H1 (cell line): ENCODE measurements at regions not wholly inside any gene's neighbourhood (a gene's known extent, or its start where the extent isn't known, plus 50 kb on each side); places are given as distances from the start of the nearest gene placed in this dataset.

ENCODE experiments used
- CTCF ChIA-PET: fragments of 300-600 bp; sonication (Branson Sonifier 250); formaldehyde crosslinking; loops from one replicate; lab custom pipeline; 2021; ENCODE audit not compliant: partially characterized antibody; lab: Charles Lee
- POLR2A ChIA-PET: fragments of 300-600 bp; sonication (Branson Sonifier 250); formaldehyde crosslinking; loops from one replicate; lab custom pipeline; 2021; ENCODE audit warnings: inconsistent platforms; ENCODE audit not compliant: partially characterized antibody; lab: Charles Lee
- DNase-seq, 2 experiments: peaks; one replicate each; pipeline versions ENCODE4 v3.0.0 to v3.0.0-alpha.2; 2010 to 2022; ENCODE audit warnings: low spot score in 2 of 2, low read depth in 1 of 2, mixed read lengths in 1 of 2
- FAIRE-seq: peaks from 2 replicates; lab custom pipeline; 2011; peaks lifted over from hg19 to GRCh38; lab: Jason Lieb, UNC
- H2AFZ ChIP-seq: 2 replicates; pipeline ENCODE4 v1.8.1; 2012; ENCODE audit warnings: low read length, inconsistent platforms
- H2AK5ac ChIP-seq: 2 replicates; pipeline ENCODE4 v1.6.1; 2013; ENCODE audit warnings: low read depth, low read length
- H2BK120ac ChIP-seq: replicated peaks from 2 replicates; pipeline ENCODE3; 2013; ENCODE audit warnings: low read depth, low read length, inconsistent platforms
- H2BK12ac ChIP-seq: 2 replicates; pipeline ENCODE4 v1.6.1; 2013; ENCODE audit warnings: low read depth, low read length
- H2BK15ac ChIP-seq: 2 replicates; pipeline ENCODE4 v1.6.1; 2013; ENCODE audit warnings: low read length
- H2BK20ac ChIP-seq: 2 replicates; pipeline ENCODE4 v1.6.1; 2013; ENCODE audit warnings: low read length
- H2BK5ac ChIP-seq: 2 replicates; pipeline ENCODE4 v1.6.1; 2013; ENCODE audit warnings: low read depth, low read length
- H3K14ac ChIP-seq: 2 replicates; pipeline ENCODE4 v1.6.1; 2013; ENCODE audit warnings: inconsistent platforms; ENCODE audit not compliant: insufficient read length
- H3K18ac ChIP-seq: 2 replicates; pipeline ENCODE4 v1.6.1; 2013; ENCODE audit warnings: low read length; ENCODE audit errors: extremely low read depth
- H3K23ac ChIP-seq: 2 replicates; pipeline ENCODE4 v1.6.1; 2013; ENCODE audit warnings: inconsistent platforms; ENCODE audit not compliant: insufficient read length
- H3K23me2 ChIP-seq: 2 replicates; pipeline ENCODE4 v1.6.1; 2013; ENCODE audit warnings: low read depth, low read length
- H3K27ac ChIP-seq: 2 replicates; pipeline ENCODE4 v1.6.1; 2011; ENCODE audit warnings: low read depth, low read length, inconsistent platforms
- H3K27me3 ChIP-seq, 4 experiments: replicated peaks in 1 of 4; 1 replicate in 1 of 4; 2 replicates in 3 of 4; pipeline versions ENCODE4 v1.6.1 to v1.8.1; 2011 to 2013; ENCODE audit warnings: low read length in 3 of 4, mild to moderate bottlenecking in 3 of 4, inconsistent platforms in 2 of 4, mixed read lengths in 2 of 4, moderate library complexity in 1 of 4; ENCODE audit not compliant: control insufficient read depth in 3 of 4, insufficient read depth in 3 of 4; ENCODE audit errors: extremely low read depth in 1 of 4
- H3K36me3 ChIP-seq, 4 experiments: 2 replicates each; pipeline versions ENCODE4 v1.6.1 to v1.8.1; 2011 to 2013; ENCODE audit warnings: mild to moderate bottlenecking in 4 of 4, low read length in 3 of 4, moderate library complexity in 2 of 4, control low read depth in 1 of 4, inconsistent platforms in 1 of 4; ENCODE audit not compliant: insufficient read depth in 4 of 4, control insufficient read depth in 2 of 4
- H3K4ac ChIP-seq: replicated peaks from 2 replicates; pipeline ENCODE3; 2013; ENCODE audit warnings: low read length, low read depth, mixed read lengths, inconsistent platforms; ENCODE audit not compliant: insufficient read length
- H3K4me1 ChIP-seq, 4 experiments: replicated peaks in 1 of 4; 1 replicate in 1 of 4; 2 replicates in 3 of 4; pipeline versions ENCODE4 v1.6.1 to v1.8.1; 2011 to 2013; ENCODE audit warnings: low read length in 3 of 4, inconsistent platforms in 2 of 4, mixed read lengths in 1 of 4; ENCODE audit not compliant: insufficient read depth in 4 of 4, control insufficient read depth in 3 of 4
- H3K4me2 ChIP-seq, 2 experiments: 2 replicates each; pipeline versions ENCODE4 v1.6.1 to v1.8.1; 2011 to 2013; ENCODE audit warnings: low read depth in 2 of 2, low read length in 2 of 2, control low read depth in 1 of 2, inconsistent platforms in 1 of 2, mild to moderate bottlenecking in 1 of 2; ENCODE audit not compliant: insufficient read depth in 1 of 2
- H3K4me3 ChIP-seq, 4 experiments: fragments of 200-600, 300-600 bp in 1 of 4; sonication (generic), shearing (Covaris generic), sonication (Bioruptor Twin) in 1 of 4; 2 replicates each; pipeline versions ENCODE4 v1.5.1 to v1.8.1; 2011 to 2016; ENCODE audit warnings: low read length in 4 of 4, low read depth in 3 of 4, control low read depth in 2 of 4, inconsistent platforms in 2 of 4, mild to moderate bottlenecking in 2 of 4, mixed read lengths in 1 of 4, moderate library complexity in 1 of 4; ENCODE audit not compliant: insufficient read depth in 2 of 4; ENCODE audit errors: extremely low read depth in 1 of 4
- H3K56ac ChIP-seq: replicated peaks from 2 replicates; pipeline ENCODE3; 2013; ENCODE audit warnings: low read depth, mild to moderate bottlenecking, mixed read lengths, low read length, inconsistent platforms; ENCODE audit not compliant: insufficient read length
- H3K79me1 ChIP-seq: 2 replicates; pipeline ENCODE4 v1.6.1; 2013; ENCODE audit warnings: low read depth, low read length, control low read depth
- H3K79me2 ChIP-seq, 2 experiments: 2 replicates each; pipeline versions ENCODE4 v1.6.1 to v1.8.1; 2012 to 2013; ENCODE audit warnings: low read length in 2 of 2, mild to moderate bottlenecking in 2 of 2, inconsistent platforms in 1 of 2; ENCODE audit not compliant: insufficient read depth in 2 of 2, control insufficient read depth in 1 of 2
- H3K9ac ChIP-seq, 4 experiments: replicated peaks in 1 of 4; 1 replicate in 1 of 4; 2 replicates in 3 of 4; pipeline versions ENCODE4 v1.6.1 to v1.8.1; 2011 to 2013; ENCODE audit warnings: low read depth in 3 of 4, low read length in 3 of 4, control low read depth in 2 of 4, mild to moderate bottlenecking in 2 of 4, moderate library complexity in 2 of 4, inconsistent platforms in 1 of 4; ENCODE audit errors: extremely low read depth in 1 of 4
- H3K9me3 ChIP-seq, 2 experiments: 2 replicates each; pipeline versions ENCODE4 v1.6.1 to v1.8.1; 2012 to 2013; ENCODE audit warnings: mild to moderate bottlenecking in 2 of 2, moderate library complexity in 2 of 2, control low read depth in 1 of 2, inconsistent platforms in 1 of 2, low read depth in 1 of 2, low read length in 1 of 2, mixed read lengths in 1 of 2; ENCODE audit not compliant: insufficient read depth in 2 of 2
- H4K20me1 ChIP-seq, 2 experiments: replicated peaks in 1 of 2; 2 replicates each; pipeline versions ENCODE3 to v1.8.1; 2011 to 2013; ENCODE audit warnings: inconsistent platforms in 2 of 2, low read length in 2 of 2, mild to moderate bottlenecking in 1 of 2; ENCODE audit not compliant: insufficient read depth in 2 of 2, control insufficient read depth in 1 of 2
- H4K5ac ChIP-seq: 2 replicates; pipeline ENCODE4 v1.6.1; 2013; ENCODE audit warnings: low read length, low read depth, mixed read lengths, inconsistent platforms; ENCODE audit not compliant: insufficient read length
- H4K8ac ChIP-seq: 2 replicates; pipeline ENCODE4 v1.8.0; 2013; ENCODE audit warnings: mild to moderate bottlenecking, moderate library complexity, low read length, inconsistent platforms; ENCODE audit not compliant: insufficient read depth; ENCODE audit errors: extremely low read depth
- H4K91ac ChIP-seq: replicated peaks from 2 replicates; pipeline ENCODE3; 2013; ENCODE audit warnings: low read length, mixed read lengths, inconsistent platforms; ENCODE audit not compliant: insufficient read length
- ATF2 ChIP-seq: IDR thresholded peaks from 2 replicates; pipeline ENCODE4 v1.6.1; 2012; ENCODE audit warnings: low read length, inconsistent platforms
- GTF2F1 ChIP-seq: IDR thresholded peaks from 2 replicates; pipeline ENCODE4 v1.6.1; 2012; ENCODE audit warnings: low read depth, low read length, improper control_type of control experiment, borderline replicate concordance
- MAFK ChIP-seq: IDR thresholded peaks from 2 replicates; pipeline ENCODE4 v1.6.1; 2012; ENCODE audit warnings: low read depth, mild to moderate bottlenecking, improper control_type of control experiment, low read length
- WGBS, 2 experiments: shearing (Covaris generic) in 1 of 2; methylation state at CpG; one replicate each; pipeline versions ENCODE4 v1.1.6 to v1.1.7; 2013 to 2015; ENCODE audit warnings: low lambda C conversion rate in 2 of 2, mixed read lengths in 2 of 2, inconsistent platforms in 1 of 2, low coverage in 1 of 2, missing lambda C conversion rate in 1 of 2; ENCODE audit not compliant: insufficient replicate concordance in 2 of 2, insufficient coverage in 1 of 2, insufficient read length in 1 of 2; ENCODE audit errors: extremely low coverage in 1 of 2, missing lambda C conversion rate in 1 of 2; 5-methylcytosine and 5-hydroxymethylcytosine counted together

GRCh38 chr1:73899311-73899710 is 298.7 kb downstream of the LRRIQ3 start:
- ChIA-PET POLR2A (no interaction called here), CTCF (interaction anchor here (1.2 kb wide), 1 partner anchor 11 kb away, joined by 3 read pairs; no protein-coding TSS in a partner anchor)
- Histone ChIP-seq H3K9me3 (no peaks in the 10 kb centered on the region), H3K27me3 (no peaks in the 10 kb centered on the region), H4K8ac (no peak overlapping the region), H3K27ac (no peak overlapping the region), H2BK15ac (no peak overlapping the region), H2BK120ac (no peak overlapping the region), H3K23me2 (no peaks in the 10 kb centered on the region; the same call in 1 of the 2 replicates), H3K4me1 (peaks cover 0 to 8% (median 1%) of the 10 kb centered on the region in 4 experiments; a peak in 2 of 7 replicates), H3K9ac (no peak overlapping the region), H4K20me1 (no peaks in the 10 kb centered on the region), H2AFZ (0 out of 2 replicates have a peak overlapping the region, but pooled peaks have one; percentile 9), H3K36me3 (no peaks in the 10 kb centered on the region), H3K79me2 (no peaks in the 10 kb centered on the region), H3K79me1 (no peaks in the 10 kb centered on the region), H3K23ac (no peak overlapping the region), H3K4ac (no peak overlapping the region), H2BK5ac (no peak overlapping the region), H3K18ac (no peak overlapping the region), H3K56ac (no peak overlapping the region), H3K4me2 (no peak overlapping the region), H2BK20ac (no peak overlapping the region), H4K91ac (no peak overlapping the region), H2BK12ac (no peak overlapping the region), H3K4me3 (no peak overlapping the region), H3K14ac (no peak overlapping the region), H4K5ac (no peak overlapping the region), H2AK5ac (no peak overlapping the region)
- TF ChIP-seq MAFK: peak; percentile 77
- TF ChIP-seq GTF2F1: no peak
- no peak for TF ChIP-seq ATF2
- DNase-seq (no peak), FAIRE-seq (no peak)
- WGBS, 2 experiments: 97% methylated on average over 3 of the region's 3 CpGs; no CpG with 5 or more reads in 1 of the 2 experiments
